ENCODE measurements at regions not wholly inside any gene's neighbourhood (a gene's known extent, or its start where the extent isn't known, plus 50 kb on each side); places are given as distances from the start of the nearest gene placed in this dataset.

DNA sequence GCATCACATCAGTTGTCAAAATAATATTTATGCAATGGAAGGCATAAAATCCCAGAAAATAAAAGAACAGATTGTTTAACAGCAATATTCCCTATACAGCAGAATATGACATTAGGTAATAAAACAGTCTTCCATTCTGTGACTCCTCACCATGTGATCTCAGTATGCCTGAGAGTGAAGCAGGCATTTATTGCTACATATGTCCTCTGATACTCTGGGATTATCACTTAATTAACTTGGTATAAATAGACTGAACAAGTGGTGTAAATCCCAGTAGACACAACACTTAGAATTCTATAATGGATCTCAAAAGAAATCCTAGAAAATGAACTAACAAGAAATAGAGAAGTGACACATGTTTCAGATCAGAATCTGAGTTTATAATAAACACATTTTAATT is 841.3 kb downstream of the PDHA2 start:
- DNase-seq, result no peak
- no peak overlapping the region for H3K4me3 Mint-ChIP-seq
- no peaks in the 10 kb centered on the region for H3K4me1 Mint-ChIP-seq
- H3K9me3 Mint-ChIP-seq, result peaks cover 4% of the 10 kb centered on the region
- no peaks in the 10 kb centered on the region for H3K27me3 Mint-ChIP-seq (ENCODE audit: low read depth, poor library complexity)
- TF ChIP-seq CTCF (IDR thresholded peaks at IDR 0.05), result no peak
- H3K27ac Mint-ChIP-seq, result no peak overlapping the region
- no peaks in the 10 kb centered on the region for H3K36me3 Mint-ChIP-seq (ENCODE audit: low read depth)

DNA sequence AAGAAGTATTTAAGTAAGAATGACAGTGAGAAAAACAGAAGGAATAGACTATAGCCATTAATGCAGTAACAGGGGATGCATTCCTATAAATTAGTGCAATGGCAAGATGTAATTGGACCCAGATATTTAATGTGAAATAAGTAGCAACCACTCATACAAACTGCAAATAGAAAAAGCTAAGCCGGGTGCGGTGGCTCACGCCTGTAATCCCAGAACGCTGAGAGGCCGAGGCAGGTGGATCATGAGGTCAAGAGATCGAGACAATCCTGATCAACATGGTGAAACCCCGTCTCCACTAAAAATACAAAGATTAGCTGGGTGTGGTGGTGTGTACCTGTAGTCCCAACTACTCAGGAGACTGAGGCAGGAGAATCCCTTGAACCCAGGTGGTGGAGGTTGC is 845.8 kb downstream of the PDHA2 start:
- TF ChIP-seq CTCF (IDR thresholded peaks at IDR 0.05), result no peak
- DNase-seq, result no peak
- H3K36me3 Mint-ChIP-seq (ENCODE audit: low read depth), result no peaks in the 10 kb centered on the region
- H3K27ac Mint-ChIP-seq, result no peak overlapping the region
- H3K4me3 Mint-ChIP-seq, result no peak overlapping the region
- H3K9me3 Mint-ChIP-seq, result no peaks in the 10 kb centered on the region
- peaks cover 3% of the 10 kb centered on the region for H3K4me1 Mint-ChIP-seq
- no peaks in the 10 kb centered on the region for H3K27me3 Mint-ChIP-seq (ENCODE audit: low read depth, poor library complexity)

- DNase-seq, result no peak
- peaks cover 25% of the 10 kb centered on the region for H3K4me1 Mint-ChIP-seq
- H3K27me3 Mint-ChIP-seq (ENCODE audit: low read depth, poor library complexity), result peaks cover 4% of the 10 kb centered on the region
- H3K9me3 Mint-ChIP-seq, result no peaks in the 10 kb centered on the region
- no peak for TF ChIP-seq CTCF (IDR thresholded peaks at IDR 0.05)
- no peaks in the 10 kb centered on the region for H3K36me3 Mint-ChIP-seq (ENCODE audit: low read depth)
- peak overlapping the region; percentile 3 for H3K27ac Mint-ChIP-seq
- H3K4me3 Mint-ChIP-seq, result no peak overlapping the region
Measured at GRCh38 chr4:96691521-96691920, 851.6 kb downstream of the PDHA2 start.

- no peak for DNase-seq
- peaks cover 4% of the 10 kb centered on the region for H3K27me3 Mint-ChIP-seq (ENCODE audit: low read depth, poor library complexity)
- no peaks in the 10 kb centered on the region for H3K9me3 Mint-ChIP-seq
- H3K27ac Mint-ChIP-seq, result peak overlapping the region; percentile 28
- no peak for TF ChIP-seq CTCF (IDR thresholded peaks at IDR 0.05)
- no peak overlapping the region for H3K4me3 Mint-ChIP-seq
- H3K36me3 Mint-ChIP-seq (ENCODE audit: low read depth), result no peaks in the 10 kb centered on the region
- peaks cover 37% of the 10 kb centered on the region for H3K4me1 Mint-ChIP-seq
Measured at GRCh38 chr4:96698831-96699230, 858.9 kb downstream of the PDHA2 start.

DNA sequence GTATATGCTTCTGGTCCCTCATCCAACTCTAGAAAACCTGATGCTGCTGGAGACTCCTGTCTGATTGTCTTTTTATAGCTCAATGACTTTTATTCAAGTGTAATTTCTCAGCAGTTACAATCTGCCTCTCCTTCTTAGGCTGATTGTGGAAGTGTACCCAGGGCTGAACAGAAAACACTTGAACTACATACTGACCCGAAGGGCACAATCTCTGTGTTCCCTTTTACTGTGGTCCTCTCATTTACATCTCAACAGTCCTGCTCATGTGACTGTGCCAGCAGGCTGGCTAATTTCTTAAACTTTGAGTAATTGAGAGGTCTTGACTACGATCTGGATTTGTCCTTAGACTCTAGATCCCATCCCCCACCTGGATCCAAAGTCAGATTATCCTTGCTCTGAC is 863.4 kb downstream of the PDHA2 start:
- Mint-ChIP-seq H3K9me3 (no peaks in the 10 kb centered on the region), H3K4me1 (peaks cover 21% of the 10 kb centered on the region), H3K27ac (no peak overlapping the region), H3K36me3 (ENCODE audit: low read depth) (no peaks in the 10 kb centered on the region), H3K27me3 (ENCODE audit: low read depth, poor library complexity) (no peaks in the 10 kb centered on the region), H3K4me3 (no peak overlapping the region)
- no peak for DNase-seq
- TF ChIP-seq CTCF (IDR thresholded peaks at IDR 0.05), result no peak

GRCh38 chr4:96708766-96709165 is 868.9 kb downstream of the PDHA2 start:
- Mint-ChIP-seq H3K9me3 (no peaks in the 10 kb centered on the region), H3K4me1 (peaks cover under 1% of the 10 kb centered on the region), H3K27ac (no peak overlapping the region), H3K36me3 (ENCODE audit: low read depth) (no peaks in the 10 kb centered on the region), H3K27me3 (ENCODE audit: low read depth, poor library complexity) (no peaks in the 10 kb centered on the region), H3K4me3 (no peak overlapping the region)
- no peak for TF ChIP-seq CTCF (IDR thresholded peaks at IDR 0.05)
- DNase-seq, result no peak
